GM12873 (cell line): ENCODE measurements at regions not wholly inside any gene's neighbourhood (a gene's known extent, or its start where the extent isn't known, plus 50 kb on each side); places are given as distances from the start of the nearest gene placed in this dataset.

Experiments
- TF ChIP-seq, protein P1 (sequence below): IDR thresholded peaks from 2 replicates; pipeline ENCODE4 v1.5.1; 2012; ENCODE audit warnings: low read depth, mild to moderate bottlenecking, moderate library complexity, low read length, control low read depth; ENCODE audit not compliant: insufficient read depth; ENCODE audit errors: missing control alignments

- TF ChIP-seq, protein P1, sequence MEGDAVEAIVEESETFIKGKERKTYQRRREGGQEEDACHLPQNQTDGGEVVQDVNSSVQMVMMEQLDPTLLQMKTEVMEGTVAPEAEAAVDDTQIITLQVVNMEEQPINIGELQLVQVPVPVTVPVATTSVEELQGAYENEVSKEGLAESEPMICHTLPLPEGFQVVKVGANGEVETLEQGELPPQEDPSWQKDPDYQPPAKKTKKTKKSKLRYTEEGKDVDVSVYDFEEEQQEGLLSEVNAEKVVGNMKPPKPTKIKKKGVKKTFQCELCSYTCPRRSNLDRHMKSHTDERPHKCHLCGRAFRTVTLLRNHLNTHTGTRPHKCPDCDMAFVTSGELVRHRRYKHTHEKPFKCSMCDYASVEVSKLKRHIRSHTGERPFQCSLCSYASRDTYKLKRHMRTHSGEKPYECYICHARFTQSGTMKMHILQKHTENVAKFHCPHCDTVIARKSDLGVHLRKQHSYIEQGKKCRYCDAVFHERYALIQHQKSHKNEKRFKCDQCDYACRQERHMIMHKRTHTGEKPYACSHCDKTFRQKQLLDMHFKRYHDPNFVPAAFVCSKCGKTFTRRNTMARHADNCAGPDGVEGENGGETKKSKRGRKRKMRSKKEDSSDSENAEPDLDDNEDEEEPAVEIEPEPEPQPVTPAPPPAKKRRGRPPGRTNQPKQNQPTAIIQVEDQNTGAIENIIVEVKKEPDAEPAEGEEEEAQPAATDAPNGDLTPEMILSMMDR: no peak
Observed at GRCh38 chr5:3786891-3787430, 191.3 kb downstream of the IRX1 start.

DNA sequence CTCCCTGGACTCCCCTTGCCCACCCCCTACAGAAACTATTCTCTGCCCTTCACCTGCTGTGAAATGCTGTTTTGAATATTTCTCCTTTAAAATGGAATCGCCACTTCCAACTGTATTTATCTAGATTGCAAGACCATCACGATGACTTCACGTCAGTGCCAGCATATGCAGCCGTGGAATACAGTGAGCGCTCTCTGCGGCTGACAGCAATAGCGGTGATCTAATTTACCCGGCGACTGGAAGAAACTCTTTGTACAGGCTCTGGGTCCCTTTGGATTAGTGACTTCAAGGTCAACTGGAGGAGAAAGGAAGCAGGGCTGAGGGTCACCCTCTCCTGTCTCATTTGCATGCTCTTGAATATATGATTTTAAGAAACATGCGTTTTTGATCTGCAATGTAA lies 192.0 kb downstream of the IRX1 start:
- TF ChIP-seq, protein P1: no peak

GRCh38 chr5:3789519-3790193 lies 194.0 kb downstream of the IRX1 start:
- TF ChIP-seq, protein P1: no peak

- TF ChIP-seq, protein P1: no peak
Observed at GRCh38 chr5:3793162-3793561, 197.5 kb downstream of the IRX1 start.

DNA sequence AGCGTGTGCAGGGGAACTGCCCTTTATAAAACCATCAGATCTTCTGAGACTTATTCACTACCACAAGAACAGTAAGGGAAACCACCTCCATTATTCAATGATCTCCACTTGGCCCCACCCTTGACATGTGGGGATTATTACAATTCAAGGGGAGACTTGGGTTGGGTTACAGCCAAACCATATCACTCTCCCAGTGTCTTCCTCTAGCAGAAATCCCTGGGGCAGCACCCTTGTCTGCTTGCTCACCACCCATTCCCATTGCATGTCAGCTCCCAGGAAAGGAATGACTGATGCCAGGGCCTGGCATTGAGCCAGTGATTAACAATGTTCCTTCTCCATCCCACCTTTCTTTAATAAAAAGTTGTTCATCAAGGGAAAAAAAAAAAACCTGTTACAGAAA lies 199.0 kb downstream of the IRX1 start:
- TF ChIP-seq, protein P1: no peak

DNA sequence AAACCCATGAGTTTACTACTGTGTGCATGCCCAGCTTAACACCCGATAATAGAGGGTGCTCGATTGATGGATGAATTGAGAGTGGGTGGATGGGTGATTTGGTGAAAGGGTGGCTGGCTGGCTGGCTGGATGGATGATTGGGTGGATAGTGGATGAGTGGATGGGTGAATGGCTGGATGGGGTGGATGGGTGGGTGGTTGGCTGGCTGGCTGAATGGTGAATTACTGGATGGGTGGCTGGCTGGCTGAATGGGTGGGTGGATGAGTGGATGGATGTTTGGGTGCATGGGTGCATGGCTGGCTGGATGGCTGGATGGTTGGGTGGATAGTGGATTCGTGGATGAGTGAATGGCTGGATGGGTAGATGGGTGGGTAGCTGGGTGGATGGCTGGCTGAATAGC lies 201.1 kb downstream of the IRX1 start:
- TF ChIP-seq, protein P1: no peak

DNA sequence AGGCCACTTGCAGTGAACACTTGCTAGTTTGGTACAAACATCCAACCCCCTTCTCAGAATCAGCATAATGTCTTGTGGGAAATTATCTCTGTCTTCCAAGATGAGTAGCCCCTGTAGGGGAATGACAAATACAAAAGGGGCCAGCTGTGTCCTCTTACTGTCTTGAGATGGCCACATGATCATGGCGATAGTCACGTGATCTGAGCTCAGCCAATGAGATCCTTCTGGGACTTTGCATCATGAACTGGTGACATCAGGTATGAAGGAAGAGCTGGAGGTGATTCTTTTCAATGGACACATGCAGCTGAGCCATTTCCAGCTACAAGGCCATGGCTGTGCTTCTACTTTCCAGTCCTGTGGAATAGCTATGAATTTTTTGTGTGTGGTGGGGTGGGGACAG lies 206.3 kb downstream of the IRX1 start:
- TF ChIP-seq, protein P1: no peak

GRCh38 chr5:3809455-3809854 lies 213.8 kb downstream of the IRX1 start:
- TF ChIP-seq, protein P1: no peak
